B cell (primary cell): ENCODE measurements at regions not wholly inside any gene's neighbourhood (a gene's known extent, or its start where the extent isn't known, plus 50 kb on each side); places are given as distances from the start of the nearest gene placed in this dataset.

Experiments used
- ATAC-seq: fragments of 200-7000 bp; cut with Tn5 transposase; one replicate; pipeline ENCODE4 v1.10.0; 2021; ENCODE audit warnings: low read depth, mild to moderate bottlenecking, moderate number of reproducible peaks, moderate library complexity
- CTCF ChIA-PET: fragments of 350-600 bp; sonication (Branson Sonifier 250); formaldehyde crosslinking; loops from one replicate; lab custom pipeline; 2021; ENCODE audit warnings: antibody characterized with exemption, inconsistent platforms; lab: Charles Lee
- POLR2A ChIA-PET: fragments of 350-600 bp; sonication (Branson Sonifier 250); formaldehyde crosslinking; loops from one replicate; lab custom pipeline; 2021; ENCODE audit warnings: antibody characterized with exemption; lab: Charles Lee
- DNase-seq: peaks from one replicate; pipeline ENCODE4 v3.0.0; 2013
- H2AFZ ChIP-seq: 2 replicates; pipeline ENCODE4 v1.6.1; 2012; ENCODE audit warnings: mild to moderate bottlenecking, low read depth, low read length; ENCODE audit not compliant: insufficient read depth, poor library complexity, severe bottlenecking
- H3K27ac ChIP-seq, 2 donors: 1 replicate in 1 of 2; 2 replicates in 1 of 2; pipeline ENCODE4 v1.5.1; 2012 to 2013; ENCODE audit warnings: low read length in 2 of 2, mild to moderate bottlenecking in 2 of 2, moderate library complexity in 1 of 2
- H3K27me3 ChIP-seq, 4 experiments: fragments of 200-600 bp in 1 of 4; sonication (generic) in 1 of 4; replicated peaks in 1 of 4; 1 replicate in 2 of 4; 2 replicates in 2 of 4; pipeline versions ENCODE4 v1.6.1 to v1.7.0; 2013 to 2016; ENCODE audit warnings: low read length in 3 of 4, mild to moderate bottlenecking in 2 of 4, mixed read lengths in 1 of 4, moderate library complexity in 1 of 4; ENCODE audit not compliant: insufficient read depth in 4 of 4, control insufficient read depth in 3 of 4; ENCODE audit errors: control extremely low read depth in 1 of 4
- H3K36me3 ChIP-seq, 2 experiments: replicated peaks in 1 of 2; 1 replicate in 1 of 2; 2 replicates in 1 of 2; pipeline versions ENCODE4 v1.6.1 to v1.7.1; 2013; ENCODE audit warnings: low read length in 1 of 2; ENCODE audit not compliant: insufficient read depth in 2 of 2, control insufficient read depth in 1 of 2; ENCODE audit errors: control extremely low read depth in 1 of 2, extremely low read depth in 1 of 2
- H3K4me1 ChIP-seq, 2 donors: fragments of 200-600 bp in 1 of 2; sonication (generic) in 1 of 2; 1 replicate in 1 of 2; 2 replicates in 1 of 2; pipeline versions ENCODE4 v1.5.1 to v1.6.1; 2013 to 2017; ENCODE audit warnings: low read length in 2 of 2; ENCODE audit not compliant: control insufficient read depth in 2 of 2, insufficient read depth in 2 of 2
- H3K4me2 ChIP-seq: replicated peaks from 2 replicates; pipeline ENCODE3; 2012; ENCODE audit warnings: mild to moderate bottlenecking, low read depth, low read length; ENCODE audit not compliant: poor library complexity, severe bottlenecking
- H3K4me3 ChIP-seq, 5 experiments: fragments of 200-600 bp in 1 of 5; sonication (generic) in 1 of 5; 1 replicate in 3 of 5; 2 replicates in 2 of 5; pipeline versions ENCODE4 v1.5.1 to v1.7.0; 2011 to 2016; ENCODE audit warnings: low read length in 4 of 5, mild to moderate bottlenecking in 4 of 5, low read depth in 2 of 5, control low read depth in 1 of 5, moderate library complexity in 1 of 5; ENCODE audit not compliant: insufficient read depth in 1 of 5; ENCODE audit errors: control extremely low read depth in 1 of 5, extremely low read depth in 1 of 5
- H3K79me2 ChIP-seq: fragments of 200-600 bp; sonication (generic); one replicate; pipeline ENCODE4 v1.6.0; 2016; ENCODE audit warnings: low read length; ENCODE audit not compliant: control insufficient read depth, insufficient read depth
- H3K9ac ChIP-seq: fragments of 200-600 bp; sonication (generic); 2 replicates; pipeline ENCODE4 v1.6.1; 2017; ENCODE audit warnings: mild to moderate bottlenecking, low read length, moderate library complexity
- H3K9me3 ChIP-seq, 3 donors: one replicate each; pipeline versions ENCODE4 v1.6.1 to v1.7.1; 2013; ENCODE audit warnings: low read length in 2 of 3; ENCODE audit not compliant: control insufficient read depth in 2 of 3, insufficient read depth in 1 of 3; ENCODE audit errors: control extremely low read depth in 1 of 3
- H4K20me1 ChIP-seq: 2 replicates; pipeline ENCODE4 v1.6.0; 2012; ENCODE audit warnings: mild to moderate bottlenecking, low read length; ENCODE audit not compliant: insufficient read depth, control insufficient read depth, poor library complexity, severe bottlenecking
- H3K27ac Mint-ChIP-seq: one replicate; pipeline ENCODE4 v1.8.0; 2021; ENCODE audit warnings: mixed read lengths
- H3K27me3 Mint-ChIP-seq: one replicate; pipeline ENCODE4 v1.8.0; 2021; ENCODE audit warnings: mixed read lengths
- H3K4me1 Mint-ChIP-seq: one replicate; pipeline ENCODE4 v1.8.0; 2021; ENCODE audit warnings: mixed read lengths
- H3K4me3 Mint-ChIP-seq: one replicate; pipeline ENCODE4 v1.8.0; 2021; ENCODE audit warnings: mixed read lengths
- H3K9me3 Mint-ChIP-seq: one replicate; pipeline ENCODE4 v1.8.0; 2022; ENCODE audit warnings: mixed read lengths; ENCODE audit not compliant: insufficient read depth
- CTCF ChIP-seq: fragments of 200-600 bp; IDR thresholded peaks from one replicate; pipeline ENCODE4 v1.8.0; 2022; ENCODE audit warnings: antibody characterized with exemption, mild to moderate bottlenecking
- EZH2 ChIP-seq: IDR thresholded peaks from 2 replicates; pipeline ENCODE4 v1.6.1; 2012; ENCODE audit warnings: borderline replicate concordance, low read depth, mild to moderate bottlenecking, moderate library complexity, low read length; ENCODE audit not compliant: insufficient read depth, poor library complexity, severe bottlenecking
- WGBS: methylation state at CpG from one replicate; pipeline ENCODE4 v1.1.5; 2013; ENCODE audit warnings: missing lambda C conversion rate; ENCODE audit not compliant: insufficient coverage; 5-methylcytosine and 5-hydroxymethylcytosine counted together
- intact Hi-C: fragments of 100-400 bp; cut with micrococcal nuclease; formaldehyde crosslinking; loops from one replicate; pipeline ENCODE4 v1.10.0; 2022

GRCh38 chr20:39897781-39898466, 791.1 kb downstream of the MAFB start:
- intact Hi-C loops = no loop called here
- 88% methylated on average over 2 of the region's 4 CpGs for WGBS
- no peak overlapping the region for H3K4me3 ChIP-seq
- H3K79me2 ChIP-seq = no peaks in the 10 kb centered on the region
- H3K36me3 ChIP-seq = no peaks in the 10 kb centered on the region
- H4K20me1 ChIP-seq = no peaks in the 10 kb centered on the region
- ATAC-seq (no peak), DNase-seq (no peak)
- POLR2A ChIA-PET = no interaction called here
- H3K9me3 ChIP-seq = no peaks in the 10 kb centered on the region
- Mint-ChIP-seq H3K27ac (no peak overlapping the region), H3K27me3 (peaks cover 4% of the 10 kb centered on the region), H3K4me1 (no peaks in the 10 kb centered on the region), H3K4me3 (no peak overlapping the region), H3K9me3 (no peaks in the 10 kb centered on the region)
- no peak overlapping the region for H3K9ac ChIP-seq
- TF ChIP-seq CTCF (no peak), EZH2 (no peak)
- H3K27ac ChIP-seq = no peak overlapping the region
- no peak overlapping the region for H3K4me2 ChIP-seq
- no peaks in the 10 kb centered on the region for H3K27me3 ChIP-seq
- no peaks in the 10 kb centered on the region for H3K4me1 ChIP-seq
- CTCF ChIA-PET = no interaction called here
- H2AFZ ChIP-seq = no peak overlapping the region

GRCh38 chr20:39897058-39897457, 792.0 kb downstream of the MAFB start:
- ATAC-seq (no peak), DNase-seq (no peak)
- H3K79me2 ChIP-seq = no peaks in the 10 kb centered on the region
- ChIA-PET POLR2A (no interaction called here), CTCF (no interaction called here)
- Mint-ChIP-seq H3K9me3 (no peaks in the 10 kb centered on the region), H3K4me1 (no peaks in the 10 kb centered on the region), H3K27ac (no peak overlapping the region), H3K4me3 (no peak overlapping the region), H3K27me3 (peaks cover 4% of the 10 kb centered on the region)
- intact Hi-C loops = no loop called here
- H3K4me2 ChIP-seq = no peak overlapping the region
- H3K9me3 ChIP-seq = no peaks in the 10 kb centered on the region
- no peak overlapping the region for H3K4me3 ChIP-seq
- no peak overlapping the region for H3K27ac ChIP-seq
- no peak overlapping the region for H3K9ac ChIP-seq
- no peaks in the 10 kb centered on the region for H3K4me1 ChIP-seq
- 100% methylated on average over 1 of the region's 3 CpGs for WGBS
- H3K36me3 ChIP-seq = no peaks in the 10 kb centered on the region
- TF ChIP-seq EZH2 (no peak), CTCF (no peak)
- no peaks in the 10 kb centered on the region for H3K27me3 ChIP-seq
- H2AFZ ChIP-seq = no peak overlapping the region
- H4K20me1 ChIP-seq = no peaks in the 10 kb centered on the region
